ENCODE measurements at regions not wholly inside any gene's neighbourhood (a gene's known extent, or its start where the extent isn't known, plus 50 kb on each side); places are given as distances from the start of the nearest gene placed in this dataset.

- DNase-seq (ENCODE audit: low spot score) (no peak), ATAC-seq (no peak)
- no peaks in the 10 kb centered on the region for H3F3A ChIP-seq (replicated peaks; ENCODE audit: low read depth)
- H3K9me3 Mint-ChIP-seq, result no peaks in the 10 kb centered on the region
- H3K36me3 Mint-ChIP-seq (ENCODE audit: low read depth), result no peaks in the 10 kb centered on the region; the same call in 1 of the 3 replicates
- no peaks in the 10 kb centered on the region; the same call in 1 of the 2 replicates for H3K36me3 ChIP-seq (ENCODE audit: insufficient read depth)
- no peak overlapping the region for H2AFZ ChIP-seq
- no peak overlapping the region for H3K4me2 ChIP-seq
- no peaks in the 10 kb centered on the region for H3K27me3 ChIP-seq (ENCODE audit: insufficient read depth)
- peaks cover 12% of the 10 kb centered on the region for H3K9me2 ChIP-seq (ENCODE audit: insufficient read depth)
- no peaks in the 10 kb centered on the region for H3K27me3 Mint-ChIP-seq (ENCODE audit: insufficient read depth, low read depth, poor library complexity)
- peaks cover 15% of the 10 kb centered on the region for H3K4me1 Mint-ChIP-seq
- no peak overlapping the region for H3K27ac ChIP-seq (ENCODE audit: low read depth)
- no peak overlapping the region for H3K27ac Mint-ChIP-seq
- no peaks in the 10 kb centered on the region for H3K79me2 ChIP-seq (replicated peaks; ENCODE audit: insufficient read depth)
- H3K4me3 ChIP-seq, result no peak overlapping the region
- peaks cover 7% of the 10 kb centered on the region; the same call in 1 of the 2 replicates for H3K4me1 ChIP-seq (ENCODE audit: insufficient read depth)
- no peak for TF ChIP-seq ZNF462 (CRISPR knock-in tag; IDR thresholded peaks at IDR 0.05)
- no peak for TF ChIP-seq EZH2 (IDR thresholded peaks at IDR 0.05; ENCODE audit: low read depth, unreplicated experiment)
- TF ChIP-seq ETS1 (IDR thresholded peaks at IDR 0.05), result no peak
- no peak for TF ChIP-seq ZNF331 (CRISPR knock-in tag; IDR thresholded peaks at IDR 0.05; ENCODE audit: low read depth)
- no peak for TF ChIP-seq REST (IDR thresholded peaks at IDR 0.05; ENCODE audit: unreplicated experiment)
- TF ChIP-seq CTCF (conservative IDR thresholded peaks at IDR 0.05; ENCODE audit: low read depth in 2 of 2), result no peak
- no peak for TF ChIP-seq STAT1 (IDR thresholded peaks at IDR 0.05; ENCODE audit: unreplicated experiment)
- TF ChIP-seq POLR2AphosphoS5 (IDR thresholded peaks at IDR 0.05; ENCODE audit: low read depth), result no peak
- TF ChIP-seq ZNF114 (CRISPR knock-in tag; IDR thresholded peaks at IDR 0.05), result no peak
- no peak for TF ChIP-seq NANOG (IDR thresholded peaks at IDR 0.05; ENCODE audit: borderline replicate concordance)
- no peak for TF ChIP-seq CREB1 (CRISPR knock-in tag; IDR thresholded peaks at IDR 0.05; ENCODE audit: low read depth)
- TF ChIP-seq JUNB (IDR thresholded peaks at IDR 0.05; ENCODE audit: unreplicated experiment), result no peak
- no peak for TF ChIP-seq EZH2phosphoT487 (IDR thresholded peaks at IDR 0.05; ENCODE audit: unreplicated experiment)
- no peaks in the 10 kb centered on the region for H4K20me1 ChIP-seq (replicated peaks; ENCODE audit: insufficient read depth)
- H3K4me3 Mint-ChIP-seq, result no peak overlapping the region
Measured at GRCh38 chr2:150646746-150647145, 159.3 kb upstream of the RND3 start.

Measured in GM23338 (cell line).